H9 (cell line): ENCODE measurements at regions not wholly inside any gene's neighbourhood (a gene's known extent, or its start where the extent isn't known, plus 50 kb on each side); places are given as distances from the start of the nearest gene placed in this dataset.

Source experiments
- DNase-seq: peaks from one replicate; pipeline ENCODE4 v3.0.0-alpha.2; 2017
- H2AFZ ChIP-seq: one replicate; pipeline ENCODE4 v1.6.1; 2013; ENCODE audit warnings: mild to moderate bottlenecking, low read length, control low read depth, moderate library complexity
- H2AK5ac ChIP-seq: 2 replicates; pipeline ENCODE4 v1.6.1; 2013; ENCODE audit warnings: low read length, control low read depth, mixed read lengths; ENCODE audit not compliant: insufficient read length
- H2BK120ac ChIP-seq: one replicate; pipeline ENCODE4 v1.6.1; 2013; ENCODE audit warnings: low read depth, mild to moderate bottlenecking, low read length, control low read depth, inconsistent platforms; ENCODE audit not compliant: poor library complexity, severe bottlenecking
- H2BK12ac ChIP-seq: 2 replicates; pipeline ENCODE4 v1.6.1; 2013; ENCODE audit warnings: low read length, control low read depth, mixed read lengths, low read depth; ENCODE audit not compliant: insufficient read length
- H2BK15ac ChIP-seq: 2 replicates; pipeline ENCODE4 v1.6.1; 2013; ENCODE audit warnings: low read depth, low read length, control low read depth
- H2BK20ac ChIP-seq: one replicate; pipeline ENCODE4 v1.6.1; 2013; ENCODE audit warnings: low read depth, mild to moderate bottlenecking, low read length, control low read depth, inconsistent platforms; ENCODE audit not compliant: poor library complexity, severe bottlenecking
- H2BK5ac ChIP-seq: 2 replicates; pipeline ENCODE4 v1.6.1; 2013; ENCODE audit warnings: low read length, control low read depth, mixed read lengths; ENCODE audit not compliant: insufficient read length
- H3K14ac ChIP-seq: 2 replicates; pipeline ENCODE4 v1.6.1; 2013; ENCODE audit warnings: low read length, control low read depth; ENCODE audit not compliant: insufficient read depth
- H3K18ac ChIP-seq: 2 replicates; pipeline ENCODE4 v1.6.1; 2013; ENCODE audit warnings: low read depth, mild to moderate bottlenecking, mixed read lengths, low read length, control low read depth; ENCODE audit not compliant: insufficient read length
- H3K23ac ChIP-seq: 2 replicates; pipeline ENCODE4 v1.6.1; 2013; ENCODE audit warnings: low read length, control low read depth, mixed read lengths, low read depth; ENCODE audit not compliant: insufficient read length
- H3K23me2 ChIP-seq: 2 replicates; pipeline ENCODE4 v1.6.1; 2013; ENCODE audit warnings: low read depth, mild to moderate bottlenecking, mixed read lengths, low read length, control low read depth; ENCODE audit not compliant: insufficient read length, poor library complexity, severe bottlenecking
- H3K27ac ChIP-seq: 2 replicates; pipeline ENCODE4 v1.5.1; 2013; ENCODE audit warnings: low read length, control low read depth, mixed read lengths, low read depth; ENCODE audit not compliant: insufficient read length
- H3K27me3 ChIP-seq: 2 replicates; pipeline ENCODE4 v1.6.1; 2013; ENCODE audit warnings: low read length, control low read depth, inconsistent platforms; ENCODE audit not compliant: insufficient read depth
- H3K4ac ChIP-seq: 2 replicates; pipeline ENCODE4 v1.6.1; 2013; ENCODE audit warnings: low read depth, mild to moderate bottlenecking, control low read depth, inconsistent platforms, low read length, moderate library complexity
- H3K4me1 ChIP-seq: 2 replicates; pipeline ENCODE4 v1.6.1; 2013; ENCODE audit warnings: low read length, control low read depth, inconsistent platforms; ENCODE audit not compliant: insufficient read depth
- H3K4me2 ChIP-seq: 2 replicates; pipeline ENCODE4 v1.6.1; 2013; ENCODE audit warnings: low read length, control low read depth, mixed read lengths; ENCODE audit not compliant: insufficient read length, insufficient read depth
- H3K56ac ChIP-seq: 2 replicates; pipeline ENCODE4 v1.6.1; 2013; ENCODE audit warnings: low read depth, mild to moderate bottlenecking, mixed read lengths, low read length, control low read depth; ENCODE audit not compliant: insufficient read length
- H3K79me1 ChIP-seq: 2 replicates; pipeline ENCODE4 v1.6.1; 2013; ENCODE audit warnings: low read depth, mild to moderate bottlenecking, moderate library complexity, low read length, control low read depth, inconsistent platforms; ENCODE audit not compliant: insufficient read depth, poor library complexity, severe bottlenecking
- H3K79me2 ChIP-seq: 2 replicates; pipeline ENCODE4 v1.6.1; 2013; ENCODE audit warnings: low read length, control low read depth, inconsistent platforms; ENCODE audit not compliant: insufficient read depth
- H3K9ac ChIP-seq: 2 replicates; pipeline ENCODE4 v1.6.1; 2013; ENCODE audit warnings: low read length, control low read depth, mixed read lengths; ENCODE audit not compliant: insufficient read length; ENCODE audit errors: extremely low read depth
- H3K9me3 ChIP-seq: one replicate; pipeline ENCODE4 v1.6.1; 2013; ENCODE audit warnings: low read depth, low read length, inconsistent platforms; ENCODE audit not compliant: control insufficient read depth
- H3T11ph ChIP-seq: one replicate; pipeline ENCODE4 v1.6.1; 2013; ENCODE audit warnings: mild to moderate bottlenecking, low read length, control low read depth, inconsistent platforms
- H4K20me1 ChIP-seq: one replicate; pipeline ENCODE4 v1.6.1; 2013; ENCODE audit not compliant: control insufficient read depth, insufficient read length, insufficient read depth
- H4K5ac ChIP-seq: 2 replicates; pipeline ENCODE4 v1.6.1; 2013; ENCODE audit warnings: low read depth, mild to moderate bottlenecking, mixed read lengths, low read length, control low read depth; ENCODE audit not compliant: insufficient read length
- H4K8ac ChIP-seq: replicated peaks from 2 replicates; pipeline ENCODE4 v1.6.1; 2013; ENCODE audit warnings: low read length, control low read depth, mixed read lengths, low read depth; ENCODE audit not compliant: insufficient read length
- H4K91ac ChIP-seq: 2 replicates; pipeline ENCODE4 v1.6.1; 2013; ENCODE audit warnings: low read depth, mild to moderate bottlenecking, moderate library complexity, mixed read lengths, low read length, control low read depth; ENCODE audit not compliant: insufficient read length
- H3K27ac Mint-ChIP-seq, 3 experiments: 2 replicates in 2 of 3; 3 replicates in 1 of 3; pipeline ENCODE4 v1.8.0; 2020 to 2021; ENCODE audit warnings: mixed read lengths in 3 of 3, mild to moderate bottlenecking in 1 of 3, moderate library complexity in 1 of 3
- H3K27me3 Mint-ChIP-seq: 2 replicates; pipeline ENCODE4 v1.8.0; 2021; ENCODE audit warnings: low read depth, mild to moderate bottlenecking, moderate library complexity, mixed read lengths
- H3K36me3 Mint-ChIP-seq, 3 experiments: 2 replicates in 2 of 3; 3 replicates in 1 of 3; pipeline ENCODE4 v1.8.0; 2020 to 2021; ENCODE audit warnings: low read depth in 3 of 3, mixed read lengths in 3 of 3; ENCODE audit not compliant: insufficient read depth in 1 of 3
- H3K4me1 Mint-ChIP-seq, 2 experiments: 2 replicates each; pipeline ENCODE4 v1.8.0; 2020; ENCODE audit warnings: mixed read lengths in 2 of 2
- H3K4me3 Mint-ChIP-seq, 2 experiments: 2 replicates in 1 of 2; 3 replicates in 1 of 2; pipeline ENCODE4 v1.8.0; 2020 to 2021; ENCODE audit warnings: mild to moderate bottlenecking in 2 of 2, mixed read lengths in 2 of 2, moderate library complexity in 1 of 2
- H3K9me3 Mint-ChIP-seq, 2 experiments: 2 replicates in 1 of 2; 3 replicates in 1 of 2; pipeline ENCODE4 v1.8.0; 2020; ENCODE audit warnings: mild to moderate bottlenecking in 2 of 2, mixed read lengths in 2 of 2, moderate library complexity in 1 of 2
- WGBS: extraction: QIAGEN DNeasy Blood & Tissue Kit; methylation state at CpG from one replicate; pipeline ENCODE4 v1.1.7; 2013; ENCODE audit warnings: missing lambda C conversion rate, low lambda C conversion rate, mixed read lengths; ENCODE audit not compliant: insufficient read length; ENCODE audit errors: extremely low coverage; 5-methylcytosine and 5-hydroxymethylcytosine counted together
- TF ChIP-seq, protein P1 (sequence below): fragments of 200-600 bp; sonication (generic); conservative IDR thresholded peaks from 3 replicates; pipeline ENCODE4 v1.8.0; 2021; ENCODE audit warnings: antibody characterized with exemption, mild to moderate bottlenecking

GRCh38 chr1:98322966-98323365 lies 338.6 kb upstream of the SNX7 start:
- Mint-ChIP-seq H3K36me3 (no peaks in the 10 kb centered on the region), H3K4me3 (no peak overlapping the region), H3K9me3 (no peaks in the 10 kb centered on the region), H3K4me1 (peaks cover 6 to 13% of the 10 kb centered on the region in 2 experiments), H3K27ac (no peak overlapping the region), H3K27me3 (no peaks in the 10 kb centered on the region)
- no peak overlapping the region for H3K4me2 ChIP-seq
- H2AFZ ChIP-seq = no peak overlapping the region
- H3K23me2 ChIP-seq = no peaks in the 10 kb centered on the region
- no CpG with 5 or more reads among the region's 1 CpG for WGBS
- no peak overlapping the region for H2BK12ac ChIP-seq
- no peak overlapping the region for H2AK5ac ChIP-seq
- H4K5ac ChIP-seq = no peak overlapping the region
- H3K27ac ChIP-seq = no peak overlapping the region
- H3K9ac ChIP-seq = no peak overlapping the region
- H2BK20ac ChIP-seq = no peak overlapping the region
- H2BK5ac ChIP-seq = no peak overlapping the region
- TF ChIP-seq, protein P1, sequence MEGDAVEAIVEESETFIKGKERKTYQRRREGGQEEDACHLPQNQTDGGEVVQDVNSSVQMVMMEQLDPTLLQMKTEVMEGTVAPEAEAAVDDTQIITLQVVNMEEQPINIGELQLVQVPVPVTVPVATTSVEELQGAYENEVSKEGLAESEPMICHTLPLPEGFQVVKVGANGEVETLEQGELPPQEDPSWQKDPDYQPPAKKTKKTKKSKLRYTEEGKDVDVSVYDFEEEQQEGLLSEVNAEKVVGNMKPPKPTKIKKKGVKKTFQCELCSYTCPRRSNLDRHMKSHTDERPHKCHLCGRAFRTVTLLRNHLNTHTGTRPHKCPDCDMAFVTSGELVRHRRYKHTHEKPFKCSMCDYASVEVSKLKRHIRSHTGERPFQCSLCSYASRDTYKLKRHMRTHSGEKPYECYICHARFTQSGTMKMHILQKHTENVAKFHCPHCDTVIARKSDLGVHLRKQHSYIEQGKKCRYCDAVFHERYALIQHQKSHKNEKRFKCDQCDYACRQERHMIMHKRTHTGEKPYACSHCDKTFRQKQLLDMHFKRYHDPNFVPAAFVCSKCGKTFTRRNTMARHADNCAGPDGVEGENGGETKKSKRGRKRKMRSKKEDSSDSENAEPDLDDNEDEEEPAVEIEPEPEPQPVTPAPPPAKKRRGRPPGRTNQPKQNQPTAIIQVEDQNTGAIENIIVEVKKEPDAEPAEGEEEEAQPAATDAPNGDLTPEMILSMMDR = no peak
- no peak overlapping the region for H3K18ac ChIP-seq
- no peak overlapping the region for H3K56ac ChIP-seq
- no peak overlapping the region for H3K23ac ChIP-seq
- H3K79me2 ChIP-seq = no peaks in the 10 kb centered on the region
- H4K8ac ChIP-seq = no peak overlapping the region
- no peak overlapping the region for H2BK15ac ChIP-seq
- H3K79me1 ChIP-seq = no peaks in the 10 kb centered on the region
- H3K4me1 ChIP-seq = no peaks in the 10 kb centered on the region
- H2BK120ac ChIP-seq = no peak overlapping the region
- H4K20me1 ChIP-seq = no peaks in the 10 kb centered on the region
- H3K9me3 ChIP-seq = no peaks in the 10 kb centered on the region
- H4K91ac ChIP-seq = no peak overlapping the region
- H3T11ph ChIP-seq = no peak overlapping the region
- no peak overlapping the region for H3K14ac ChIP-seq
- no peak for DNase-seq
- no peaks in the 10 kb centered on the region for H3K27me3 ChIP-seq
- H3K4ac ChIP-seq = no peak overlapping the region
